Lower lobe of right lung (tissue), 2 donors: ENCODE measurements at regions not wholly inside any gene's neighbourhood (a gene's known extent, or its start where the extent isn't known, plus 50 kb on each side); places are given as distances from the start of the nearest gene placed in this dataset.
A peak's percentile ranks its signal among the peaks of the same experiment; 100 is the strongest.
"Not testable (repeated sequence)": the region's sequence is repeated elsewhere in the genome, so short reads cannot be mapped to it uniquely, and the experiment has no call there.

ENCODE experiments used
- ATAC-seq, 2 donors: fragments of 200-7000 bp; cut with Tn5 transposase; one replicate each; pipeline ENCODE4 v1.9.1; 2020 to 2022; ENCODE audit warnings: mild to moderate bottlenecking in 2 of 2, moderate library complexity in 2 of 2
- DNase-seq: peaks from one replicate; pipeline ENCODE4 v3.0.0-alpha.2; 2020
- H3K27ac ChIP-seq: fragments of 200-600 bp; one replicate; pipeline ENCODE4 v1.8.0; 2022
- H3K27me3 ChIP-seq: fragments of 200-600 bp; one replicate; pipeline ENCODE4 v1.8.0; 2022; ENCODE audit warnings: low read depth
- H3K36me3 ChIP-seq: fragments of 200-600 bp; one replicate; pipeline ENCODE4 v1.8.0; 2022; ENCODE audit warnings: mild to moderate bottlenecking
- H3K4me1 ChIP-seq: fragments of 200-600 bp; one replicate; pipeline ENCODE4 v1.8.0; 2022
- H3K4me3 ChIP-seq: fragments of 200-600 bp; one replicate; pipeline ENCODE4 v1.8.0; 2022; ENCODE audit warnings: mild to moderate bottlenecking
- H3K9me3 ChIP-seq: fragments of 200-600 bp; one replicate; pipeline ENCODE4 v1.8.0; 2022
- CTCF ChIP-seq: fragments of 200-600 bp; IDR thresholded peaks from one replicate; pipeline ENCODE4 v1.8.0; 2022; ENCODE audit warnings: antibody characterized with exemption, mild to moderate bottlenecking
- intact Hi-C: fragments of 100-400 bp; cut with DNase I; formaldehyde crosslinking; loops from one replicate; pipeline ENCODE4 v1.11.0; 2022
- donor health status: DM: no; HTN: yes; CAD: no; lungs with severe emphysema.

- intact Hi-C loops: no loop called here
- H3K36me3 ChIP-seq: no peaks in the 10 kb centered on the region
Observed at GRCh38 chr2:2727876-2728511, 396.9 kb upstream of the MYT1L start.

GRCh38 chr2:2726163-2726562 lies 395.1 kb upstream of the MYT1L start:
- intact Hi-C loops: no loop called here
- no peak for ATAC-seq

More at GRCh38 chr2:2727876-2728511, 396.9 kb upstream of the MYT1L start:
- no peaks in the 10 kb centered on the region for H3K4me1 ChIP-seq
- H3K27ac ChIP-seq: no peak overlapping the region
- DNase-seq (no peak), ATAC-seq (no peak)
- no peaks in the 10 kb centered on the region for H3K27me3 ChIP-seq
- TF ChIP-seq CTCF: no peak
- no peak overlapping the region for H3K4me3 ChIP-seq
- no peaks in the 10 kb centered on the region for H3K9me3 ChIP-seq

GRCh38 chr2:2723064-2723463 lies 392.0 kb upstream of the MYT1L start:
- no peak for DNase-seq
- Histone ChIP-seq H3K27ac (no peak overlapping the region), H3K4me3 (no peak overlapping the region), H3K27me3 (no peaks in the 10 kb centered on the region), H3K36me3 (no peaks in the 10 kb centered on the region), H3K9me3 (no peaks in the 10 kb centered on the region), H3K4me1 (no peaks in the 10 kb centered on the region)
- no peak for TF ChIP-seq CTCF
- ATAC-seq: no peak
- intact Hi-C loops: no loop called here

More at GRCh38 chr2:2726163-2726562, 395.1 kb upstream of the MYT1L start:
- Histone ChIP-seq H3K27ac (no peak overlapping the region), H3K9me3 (no peaks in the 10 kb centered on the region), H3K4me3 (no peak overlapping the region), H3K4me1 (no peaks in the 10 kb centered on the region), H3K36me3 (no peaks in the 10 kb centered on the region), H3K27me3 (no peaks in the 10 kb centered on the region)
- DNase-seq: no peak
- no peak for TF ChIP-seq CTCF

- Histone ChIP-seq H3K9me3 (no peaks in the 10 kb centered on the region), H3K4me1 (no peaks in the 10 kb centered on the region), H3K36me3 (no peaks in the 10 kb centered on the region), H3K4me3 (no peak overlapping the region), H3K27ac (no peak overlapping the region), H3K27me3 (no peaks in the 10 kb centered on the region)
- ATAC-seq: no peak
- intact Hi-C loops: no loop called here
- peak; percentile 36 for DNase-seq
- no peak for TF ChIP-seq CTCF
Observed at GRCh38 chr2:2721296-2721835, 390.3 kb upstream of the MYT1L start.

- H3K27ac ChIP-seq, intact Hi-C loops, H3K9me3 ChIP-seq, H3K4me3 ChIP-seq, H3K27me3 ChIP-seq, H3K36me3 ChIP-seq, H3K4me1 ChIP-seq, ATAC-seq: not testable (repeated sequence)
- peak; percentile 35 for DNase-seq
Observed at GRCh38 chr2:2720806-2721205, 389.7 kb upstream of the MYT1L start.

GRCh38 chr2:2720351-2720750 lies 389.3 kb upstream of the MYT1L start:
- Histone ChIP-seq H3K27me3 (no peaks in the 10 kb centered on the region), H3K36me3 (no peaks in the 10 kb centered on the region), H3K4me1 (no peaks in the 10 kb centered on the region), H3K9me3 (no peaks in the 10 kb centered on the region), H3K4me3 (no peak overlapping the region), H3K27ac (no peak overlapping the region)
- intact Hi-C loops: no loop called here
- TF ChIP-seq CTCF: no peak
- peak; percentile 10 for DNase-seq
- no peak for ATAC-seq
